Dedifferentiated amniotic fluid mesenchymal stem cell (primary cell): ENCODE measurements at regions not wholly inside any gene's neighbourhood (a gene's known extent, or its start where the extent isn't known, plus 50 kb on each side); places are given as distances from the start of the nearest gene placed in this dataset.
"Not testable (repeated sequence)": the region's sequence is repeated elsewhere in the genome, so short reads cannot be mapped to it uniquely, and the experiment has no call there.

Experiments used
- DNase-seq: peaks from one replicate; pipeline ENCODE4 v3.0.0-alpha.2; 2016; ENCODE audit errors: extremely low spot score

DNA sequence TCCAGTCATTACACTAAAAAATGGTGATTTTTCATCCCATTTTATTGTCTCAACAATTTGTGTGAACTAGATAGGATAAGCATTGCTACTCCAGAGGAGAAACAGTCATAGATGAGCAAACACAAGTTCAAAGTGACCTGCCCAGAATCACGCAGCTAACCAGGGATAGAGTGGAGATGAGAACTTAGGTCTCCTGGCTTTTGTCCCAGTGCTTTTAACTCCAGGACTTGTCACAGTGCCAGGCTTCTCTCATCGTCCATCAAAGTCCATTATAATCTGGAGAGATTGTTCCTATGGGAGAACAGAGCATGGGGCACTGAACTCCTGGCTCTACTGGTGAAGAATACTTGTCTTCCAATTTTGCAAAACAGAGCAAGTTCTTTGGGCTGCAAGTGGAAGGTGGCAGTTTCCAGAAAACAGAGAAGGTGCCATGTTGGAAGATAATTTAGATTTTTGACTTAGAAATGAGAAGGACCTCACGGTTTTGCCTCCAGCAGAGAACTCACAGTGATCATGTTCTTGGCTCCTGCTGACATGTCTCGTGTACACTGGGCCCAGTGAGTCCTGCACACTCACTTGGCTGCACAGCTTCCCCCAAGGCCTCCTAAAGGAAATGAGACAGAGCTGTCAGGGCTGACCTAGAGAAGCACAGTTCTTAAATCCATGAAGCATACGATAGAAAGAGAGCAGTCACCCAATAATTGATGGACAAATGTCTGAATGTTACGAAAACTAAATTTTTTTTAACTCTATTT lies 322.9 kb upstream of the NRP1 start:
- DNase-seq, result no peak

DNA sequence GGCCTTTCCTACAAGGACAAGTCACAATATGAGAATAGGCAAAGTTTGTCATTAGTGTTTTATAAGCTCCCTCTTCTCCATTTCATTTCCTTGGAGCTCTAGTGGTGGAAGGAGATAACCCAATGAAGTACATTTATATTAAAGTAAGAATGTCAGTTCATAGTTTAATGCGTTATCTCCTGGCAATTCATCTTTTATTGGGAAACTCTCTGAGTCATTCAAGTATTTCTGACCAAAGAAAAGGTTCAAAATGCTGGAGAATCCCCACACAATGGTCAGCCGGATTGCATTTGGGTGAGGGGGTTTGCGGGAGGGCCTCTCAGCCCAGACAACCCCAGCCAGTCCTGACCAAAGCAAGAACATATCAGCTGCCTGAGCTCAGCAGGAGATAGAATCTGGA lies 321.5 kb upstream of the NRP1 start:
- DNase-seq, result no peak

DNA sequence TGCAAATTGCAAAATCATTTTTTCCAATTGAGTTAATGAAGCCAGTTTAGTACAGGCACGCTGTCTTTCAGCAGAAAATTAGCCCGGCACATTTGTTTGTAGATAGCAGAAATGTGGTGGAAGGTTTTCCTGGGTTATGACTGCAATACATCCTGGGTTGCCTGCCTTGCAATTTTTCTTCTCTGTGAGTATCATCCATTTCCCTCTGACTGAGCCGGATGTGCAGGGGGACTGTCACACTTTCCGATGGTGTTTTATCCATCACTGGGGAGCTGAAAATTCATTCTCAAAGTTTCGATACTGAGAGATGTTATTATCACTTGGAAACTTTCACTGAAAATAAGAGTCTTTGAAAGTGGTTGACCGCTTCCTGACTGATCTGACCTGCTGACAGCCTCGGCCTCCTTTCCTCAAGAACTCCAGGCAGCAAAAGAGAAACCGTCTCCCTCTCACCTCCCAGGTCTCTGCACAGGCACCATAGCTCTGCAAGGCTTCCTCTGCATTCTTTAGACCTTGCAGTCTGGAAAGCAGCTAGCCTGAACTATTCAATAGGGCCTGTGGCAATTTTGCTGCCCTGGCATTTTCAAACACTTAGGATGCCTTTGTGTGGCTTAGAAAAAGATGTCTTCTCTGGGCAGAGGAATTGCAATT lies 320.8 kb upstream of the NRP1 start:
- no peak for DNase-seq

DNA sequence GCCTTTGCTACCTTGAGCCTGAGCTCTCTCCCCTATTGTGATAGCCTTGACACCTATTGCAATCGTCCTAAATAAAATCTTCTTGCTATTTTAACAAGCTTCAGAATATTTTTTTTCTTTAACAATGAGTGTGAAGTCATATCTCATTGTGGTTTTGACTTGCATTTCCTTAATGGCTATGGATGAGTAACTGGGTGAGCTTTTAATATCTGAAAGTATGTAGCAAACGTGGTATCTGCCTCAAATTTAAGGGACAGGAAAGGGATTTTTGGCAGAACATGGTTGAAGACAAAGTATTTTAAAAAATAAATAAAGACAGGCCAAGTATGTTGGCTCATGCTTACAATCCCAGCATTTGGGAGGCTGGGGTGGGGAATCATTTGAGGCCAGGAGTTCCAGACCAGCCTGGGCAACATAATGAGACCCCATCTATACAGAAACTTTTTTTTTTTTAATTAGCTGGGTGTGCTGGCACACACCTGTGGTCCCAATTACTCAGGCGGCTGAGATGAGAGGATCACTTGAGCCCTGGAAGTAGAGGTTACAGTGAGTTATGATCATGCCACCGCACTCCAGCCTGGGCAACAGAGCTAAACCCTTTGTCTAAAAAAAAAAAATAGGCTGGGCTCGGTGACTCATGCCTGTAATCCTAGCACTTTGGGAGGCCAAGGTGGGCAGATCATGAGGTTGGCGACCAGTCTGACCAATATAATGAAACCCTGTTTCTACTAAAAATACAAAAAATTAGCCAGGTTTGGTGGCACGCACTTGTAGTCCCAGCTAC lies 319.3 kb upstream of the NRP1 start:
- peak; percentile 41 for DNase-seq

DNA sequence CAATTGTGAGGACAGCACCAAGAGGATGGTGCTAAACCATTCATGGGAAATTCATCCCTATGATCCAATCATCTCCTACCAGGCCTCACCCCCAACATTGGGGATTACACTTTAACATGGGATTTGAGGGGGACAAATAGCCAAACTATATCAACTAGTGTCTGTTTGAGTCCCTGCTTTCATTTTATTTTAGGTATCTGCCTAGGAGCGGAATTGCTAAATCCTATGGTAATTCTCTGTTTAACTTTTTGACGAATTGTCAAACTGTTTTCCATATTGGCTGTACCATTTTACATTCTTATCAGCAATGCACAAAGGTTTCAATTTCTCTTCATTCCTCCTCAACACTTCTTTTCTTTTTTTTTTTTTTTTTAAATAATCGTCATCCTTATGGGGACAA lies 318.4 kb upstream of the NRP1 start:
- no peak for DNase-seq

DNA sequence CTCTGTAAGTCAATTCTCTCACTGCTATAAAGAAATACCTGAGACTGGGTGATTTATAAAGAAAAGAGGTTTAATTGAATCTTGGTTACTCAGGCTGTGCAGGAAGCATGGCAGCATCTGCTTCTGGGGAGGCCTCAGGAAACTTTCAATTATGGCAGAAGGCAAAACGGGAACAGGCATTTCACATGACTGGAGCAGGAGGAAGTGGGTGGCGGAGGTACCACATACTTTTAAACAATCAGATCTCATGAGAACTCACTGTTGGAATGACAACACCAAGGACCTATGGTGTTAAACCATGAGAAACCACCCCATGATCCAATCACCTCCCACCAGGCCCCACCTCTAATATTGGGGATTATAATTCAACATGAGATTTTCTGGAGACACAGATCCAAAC lies 315.7 kb upstream of the NRP1 start:
- not testable (repeated sequence) for DNase-seq

DNA sequence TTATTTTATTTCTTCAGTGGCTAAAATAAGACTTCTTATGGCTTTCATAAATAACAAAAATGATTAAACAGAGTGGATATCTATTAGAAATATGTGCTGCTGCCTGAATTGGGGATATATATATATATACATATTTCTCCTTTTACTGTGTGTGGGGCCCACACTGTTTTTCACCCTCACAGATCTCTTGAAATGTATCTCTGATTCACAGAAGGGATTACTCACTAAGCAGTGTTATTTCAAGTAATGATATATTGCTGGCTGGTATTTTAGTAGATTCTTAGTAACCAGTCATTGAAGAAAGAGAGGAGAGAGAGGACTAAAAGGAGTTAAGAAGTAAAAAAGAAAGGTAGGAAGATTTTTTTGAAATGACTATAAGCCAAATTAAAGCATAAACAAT lies 308.6 kb upstream of the NRP1 start:
- peak; percentile 55 for DNase-seq

DNA sequence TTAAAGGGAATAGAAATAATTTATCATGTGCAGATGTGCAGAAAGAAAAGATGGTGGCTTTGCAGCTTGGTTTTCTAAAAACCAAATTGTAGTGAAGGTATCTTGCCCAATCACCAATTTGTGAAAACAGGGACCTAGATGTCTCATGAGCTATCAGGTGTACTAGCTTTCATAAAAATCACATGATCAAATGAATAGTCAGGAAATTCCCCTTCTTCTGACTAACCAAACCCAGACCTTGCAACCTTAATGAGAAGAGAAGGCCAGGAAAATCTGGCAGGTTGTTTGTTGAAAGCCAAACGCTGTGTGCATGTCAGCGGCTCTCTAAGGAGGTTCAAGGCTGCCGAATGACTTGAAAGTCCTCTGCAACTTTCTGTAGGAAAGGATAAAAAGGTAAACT lies 304.4 kb upstream of the NRP1 start:
- DNase-seq, result no peak

DNA sequence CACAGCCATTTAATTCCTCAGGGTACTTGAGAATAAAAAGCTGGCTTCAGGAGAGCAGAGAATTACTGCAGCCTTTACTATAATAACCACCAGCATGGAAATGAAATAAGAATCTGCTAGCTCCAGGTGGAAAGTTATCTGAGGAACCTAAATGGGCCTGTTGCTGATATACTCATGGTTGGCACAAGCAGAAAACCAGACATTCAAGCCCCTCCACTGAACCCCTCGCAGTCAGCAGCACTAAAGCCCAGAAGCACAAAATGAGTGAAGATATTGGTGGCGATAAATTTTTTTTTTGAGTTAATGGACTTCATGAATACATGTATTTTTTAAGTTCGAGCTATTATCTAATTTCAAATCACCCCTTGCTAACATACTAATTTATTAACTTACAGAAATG lies 303.9 kb upstream of the NRP1 start:
- DNase-seq, result no peak

DNA sequence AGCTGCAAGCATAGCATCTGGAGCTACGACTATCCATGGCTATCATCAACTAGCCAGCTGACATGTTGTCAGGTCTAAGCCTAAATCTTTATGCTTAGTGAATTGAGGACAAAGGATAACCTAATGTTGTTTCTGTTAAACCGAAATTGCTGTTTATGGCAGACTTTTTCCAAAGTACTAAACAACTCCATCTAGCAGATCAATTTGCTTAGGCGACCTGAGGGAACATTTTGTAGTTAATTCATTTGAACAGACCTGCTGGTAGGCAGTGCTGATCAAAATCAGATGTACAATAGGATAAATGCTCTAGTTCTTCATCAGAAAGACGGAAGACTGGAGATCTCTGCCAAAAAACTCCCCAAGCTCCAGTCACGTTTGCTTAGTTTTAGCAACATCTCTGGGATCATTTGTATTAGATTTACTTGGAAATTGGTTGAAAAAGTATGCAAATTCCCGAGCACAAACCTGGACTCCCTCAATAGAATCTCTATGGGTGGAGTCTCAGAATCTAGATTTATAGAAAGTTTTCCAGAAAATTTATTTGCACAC lies 301.6 kb upstream of the NRP1 start:
- no peak for DNase-seq

DNA sequence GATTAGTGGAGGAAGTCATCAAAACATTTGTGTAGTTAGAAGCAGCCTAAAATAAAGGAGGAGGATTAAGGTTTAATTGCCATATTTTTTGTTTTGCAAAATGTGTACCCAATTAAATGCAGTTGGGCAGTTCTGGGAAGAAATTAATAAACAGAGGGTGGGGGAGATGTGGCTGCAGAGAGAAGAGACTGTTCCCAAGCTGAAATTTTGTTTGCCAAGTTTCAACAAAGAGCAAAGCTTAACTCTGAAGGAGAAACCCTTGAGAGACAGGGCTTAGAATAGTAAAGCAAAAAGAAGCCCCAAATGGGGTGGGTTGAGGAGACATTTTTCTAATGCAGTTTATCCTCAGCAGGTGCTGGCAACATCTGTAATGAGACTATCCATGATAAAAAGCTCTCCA lies 298.0 kb upstream of the NRP1 start:
- no peak for DNase-seq

DNA sequence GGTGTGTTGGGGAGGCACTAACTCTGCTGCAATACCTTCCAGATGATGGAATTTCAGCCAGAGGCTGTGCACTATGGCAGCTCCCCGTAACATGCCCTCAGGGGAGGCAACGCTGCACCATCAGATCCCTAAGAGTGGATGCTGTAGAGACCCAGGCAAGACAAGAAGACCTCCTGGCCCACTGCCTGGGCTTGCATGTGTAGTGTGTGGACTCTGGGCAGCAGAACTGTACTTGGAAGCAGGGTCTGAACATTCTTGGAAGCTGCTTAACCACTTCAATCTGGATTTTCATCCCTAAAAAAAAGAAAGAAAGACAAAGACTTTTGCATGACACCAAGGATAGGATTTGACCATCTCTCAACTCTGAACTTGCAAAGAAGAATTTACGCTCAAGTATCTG lies 297.5 kb upstream of the NRP1 start:
- DNase-seq, result no peak

DNA sequence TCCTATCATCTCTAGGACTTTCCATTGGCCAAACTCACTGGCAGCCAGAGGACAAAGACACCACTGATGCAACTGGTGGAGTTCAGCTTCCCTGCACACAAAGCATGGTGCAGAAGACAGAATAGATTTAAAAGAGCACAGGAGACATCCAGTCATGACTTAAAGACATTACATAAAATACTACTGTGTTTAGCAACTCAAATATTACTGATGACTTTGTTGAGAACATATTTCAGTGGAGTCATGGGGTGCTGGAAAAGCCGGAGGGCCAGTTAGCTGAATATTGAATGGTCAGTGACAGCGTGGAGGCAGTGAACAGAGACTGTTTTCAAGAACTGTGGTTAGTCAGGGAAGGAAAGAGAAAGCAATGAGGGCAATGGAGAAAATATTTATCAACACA lies 296.3 kb upstream of the NRP1 start:
- DNase-seq, result no peak

DNA sequence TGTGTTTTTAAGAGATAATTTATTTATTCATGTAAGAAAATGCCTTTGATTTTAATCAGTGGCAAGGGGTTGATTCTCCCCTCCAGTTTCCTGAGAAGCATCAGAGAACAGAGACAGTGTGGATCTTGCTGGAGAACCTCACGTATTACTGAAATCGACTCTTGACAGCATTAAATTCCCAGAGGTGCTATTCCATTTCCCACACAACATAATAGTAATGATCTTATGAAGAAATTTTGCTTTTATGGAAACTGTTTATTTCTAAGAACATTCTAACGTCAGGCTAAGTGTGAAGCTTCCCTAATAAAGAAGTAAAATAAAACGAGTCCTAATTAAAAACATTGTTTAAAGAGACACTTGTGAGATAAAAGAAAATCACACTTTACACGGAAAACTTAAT lies 293.1 kb upstream of the NRP1 start:
- no peak for DNase-seq

DNA sequence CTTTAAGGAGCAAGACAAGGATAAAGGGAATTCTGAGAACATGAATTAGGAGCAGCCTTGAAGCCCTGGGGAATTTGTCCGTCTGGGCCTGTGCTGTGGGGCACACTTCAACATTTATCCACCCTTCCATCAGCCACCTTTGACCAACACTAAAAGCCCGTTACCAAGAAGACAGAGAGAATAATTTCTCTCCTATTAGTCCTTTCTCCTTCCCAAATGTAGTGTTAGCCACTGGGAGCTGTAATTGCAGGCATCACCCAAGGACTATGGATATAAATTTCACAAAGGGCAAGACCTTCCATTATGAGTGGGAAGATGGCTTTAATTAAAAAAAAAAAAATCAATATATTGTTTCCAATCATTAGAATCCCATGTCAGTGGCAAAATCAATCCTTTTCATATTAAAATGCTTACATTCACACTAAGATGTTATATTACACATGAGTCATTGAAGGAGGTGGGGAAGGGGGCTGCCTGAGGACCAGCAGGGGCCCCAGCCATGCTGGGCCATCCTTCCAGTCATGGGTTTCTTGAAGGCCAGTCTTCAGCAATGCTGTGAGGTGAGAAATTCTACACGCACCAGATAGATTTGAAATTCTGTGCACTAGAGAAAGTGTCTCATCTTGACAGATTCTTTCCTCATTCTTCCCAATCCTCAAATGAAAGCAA lies 292.5 kb upstream of the NRP1 start:
- DNase-seq, result no peak

DNA sequence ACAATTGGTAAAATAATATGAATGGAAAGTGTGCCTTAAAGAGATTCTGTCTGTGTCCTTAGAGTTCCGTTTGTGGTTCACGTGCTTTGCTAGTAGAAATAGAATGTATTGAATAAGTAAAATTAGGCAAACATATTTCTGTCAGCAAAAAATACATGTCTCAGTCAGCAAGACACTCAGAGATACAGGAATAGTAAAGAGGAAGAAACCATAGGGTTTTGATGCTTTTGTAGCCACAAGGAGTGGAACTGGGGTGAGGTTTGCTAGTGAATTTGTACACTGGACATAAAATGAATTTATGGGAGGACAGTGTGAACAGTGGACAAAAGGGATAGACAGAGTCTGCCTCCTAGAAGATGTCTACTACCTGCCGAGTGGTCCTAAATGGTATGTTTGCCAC lies 289.2 kb upstream of the NRP1 start:
- no peak for DNase-seq

DNA sequence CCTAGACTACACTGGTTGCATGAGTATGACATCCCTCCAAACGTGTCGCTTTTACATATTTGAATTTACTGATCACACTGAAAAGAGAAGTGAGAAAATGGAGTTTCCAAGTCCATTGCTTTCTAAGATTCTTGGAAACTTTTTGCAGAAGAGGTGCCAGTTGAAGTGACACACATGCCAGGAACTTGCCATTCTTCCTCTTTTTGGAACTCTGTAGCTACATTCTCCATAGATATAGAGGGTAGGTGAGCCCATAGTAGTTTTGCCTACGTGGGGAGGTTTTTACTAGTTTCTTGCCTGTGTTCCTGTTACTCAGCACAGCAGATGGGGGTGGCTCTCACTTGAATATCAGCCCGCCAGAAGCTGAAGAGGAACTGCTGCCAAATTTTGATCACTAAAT lies 286.6 kb upstream of the NRP1 start:
- DNase-seq, result no peak

DNA sequence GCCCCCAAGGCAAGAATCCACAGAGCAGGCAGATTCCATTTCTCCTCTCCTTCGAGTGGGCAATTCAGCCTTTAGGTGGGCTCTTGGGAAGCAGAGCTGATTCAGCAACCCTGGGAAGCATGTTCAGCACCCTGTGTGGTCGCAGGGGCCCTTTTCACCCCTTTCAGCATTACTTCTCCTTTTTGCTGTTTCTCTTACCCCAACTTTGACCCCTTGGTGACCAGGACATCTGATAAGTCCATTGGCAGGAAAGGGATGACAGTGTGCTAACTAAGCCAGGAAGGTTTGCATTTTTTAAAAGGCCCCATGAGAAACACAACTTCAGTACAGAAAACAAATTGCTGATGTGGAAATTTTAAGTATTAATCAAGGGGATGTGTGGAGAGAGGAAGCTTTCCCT lies 283.7 kb upstream of the NRP1 start:
- no peak for DNase-seq

DNA sequence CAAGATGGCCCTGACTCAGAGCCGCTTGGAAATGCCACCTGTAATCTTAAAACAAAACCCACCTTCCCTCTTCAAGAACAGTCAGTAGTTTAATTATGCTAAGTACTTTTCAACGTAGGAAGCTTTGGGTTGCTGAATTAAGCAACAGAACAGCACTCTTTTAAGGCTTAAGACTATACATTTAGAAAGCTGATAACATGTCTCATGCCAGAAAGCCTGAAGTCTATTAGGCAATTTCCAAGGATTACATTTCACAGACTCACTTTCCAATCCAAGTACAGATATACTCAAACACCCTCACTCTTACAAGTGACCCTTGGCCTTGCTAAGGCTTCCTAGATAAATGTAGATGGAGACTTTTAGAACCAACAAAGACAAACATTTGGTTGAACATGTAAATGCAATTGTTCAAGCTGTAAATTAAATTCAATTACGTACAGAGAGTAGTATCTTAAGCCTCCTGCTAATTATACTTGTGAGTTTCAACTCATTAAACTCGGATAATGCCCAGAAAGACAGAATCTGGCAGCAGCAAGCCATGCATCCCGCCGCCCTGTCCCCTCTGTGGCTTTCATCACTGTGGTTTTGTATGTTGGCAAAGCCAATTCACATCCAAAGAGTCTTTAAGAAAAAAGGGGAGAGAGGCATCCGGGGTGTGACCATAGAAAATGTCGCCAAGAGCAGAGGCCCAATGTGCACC lies 283.1 kb upstream of the NRP1 start:
- no peak for DNase-seq

DNA sequence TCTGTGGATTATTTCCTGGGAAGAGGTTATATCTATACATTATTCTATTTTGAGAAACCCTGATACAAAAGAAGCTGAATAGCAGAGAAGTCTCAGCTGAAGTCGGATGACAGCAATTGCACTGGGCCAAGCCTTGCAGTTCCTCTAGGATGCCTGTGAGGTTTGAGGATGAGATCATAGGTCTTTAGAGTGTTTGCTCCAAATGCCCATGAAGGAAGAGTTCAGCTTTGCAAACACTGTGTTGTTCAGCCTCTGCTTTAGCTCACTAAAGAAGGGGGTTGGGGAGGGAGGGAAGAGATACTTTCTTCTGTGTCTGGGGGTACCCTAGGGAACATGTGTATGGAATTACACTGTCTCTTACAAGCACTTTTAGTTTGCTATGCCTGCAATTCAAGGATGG lies 282.5 kb upstream of the NRP1 start:
- no peak for DNase-seq

DNA sequence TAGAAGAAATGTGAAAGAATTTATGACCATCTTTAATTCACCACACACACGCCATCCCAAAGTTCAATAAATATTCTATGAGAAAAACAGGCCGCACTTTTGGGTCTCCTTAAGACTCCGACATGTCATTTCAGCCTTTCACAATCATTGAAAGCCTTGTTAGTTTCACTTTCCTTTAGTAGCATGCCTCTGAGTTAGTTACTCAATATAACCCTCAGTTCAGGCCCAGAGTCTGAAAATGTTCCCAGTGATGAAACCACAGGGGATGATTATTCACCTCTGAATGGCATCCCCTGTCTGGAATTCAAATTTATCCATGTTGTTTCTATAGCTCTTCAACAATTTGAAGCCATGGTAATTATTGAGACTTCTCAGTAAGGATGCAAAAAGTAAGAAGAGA lies 278.1 kb upstream of the NRP1 start:
- DNase-seq, result peak; percentile 82

DNA sequence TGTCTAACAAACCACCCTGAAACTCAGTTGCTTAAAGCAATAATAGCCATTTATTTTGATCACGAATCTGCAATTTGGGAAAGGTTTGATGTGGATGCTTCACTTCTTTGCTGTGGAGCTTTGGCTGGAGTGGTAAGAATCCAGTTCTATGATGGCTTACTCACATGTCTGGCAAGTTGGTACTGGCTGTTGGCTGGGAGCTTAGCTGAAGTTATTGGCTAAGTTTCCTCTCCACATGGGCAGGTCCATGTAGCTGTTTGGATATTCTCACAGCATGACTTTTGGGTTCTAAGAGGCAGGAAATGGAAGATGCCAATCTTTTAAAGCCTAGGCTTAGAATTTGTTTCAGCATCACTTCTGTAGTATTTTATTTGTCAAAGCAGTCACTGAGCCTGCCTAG lies 277.6 kb upstream of the NRP1 start:
- DNase-seq, result no peak
